Neural cell (in vitro differentiated cells): ENCODE measurements at regions not wholly inside any gene's neighbourhood (a gene's known extent, or its start where the extent isn't known, plus 50 kb on each side); places are given as distances from the start of the nearest gene placed in this dataset.

ENCODE experiments used
- EZH2 ChIP-seq: fragments of 200-600, 300-800 bp; shearing (Covaris generic), sonication (generic); IDR thresholded peaks from 2 replicates; pipeline ENCODE4 v1.6.1; 2014; ENCODE audit warnings: antibody characterized with exemption, low read length, borderline replicate concordance, mild to moderate bottlenecking; ENCODE audit not compliant: insufficient read depth, poor library complexity, severe bottlenecking
- POLR2AphosphoS5 ChIP-seq: IDR thresholded peaks from 2 replicates; pipeline ENCODE4 v1.6.1; 2012
- SMC3 ChIP-seq: fragments of 450-650 bp; conservative IDR thresholded peaks from 2 replicates; pipeline ENCODE4 v1.6.1; 2014; ENCODE audit warnings: antibody characterized with exemption, mild to moderate bottlenecking, moderate library complexity; ENCODE audit not compliant: poor library complexity
- TF ChIP-seq, protein P1 (sequence below): fragments of 450-650 bp; IDR thresholded peaks from 2 replicates; pipeline ENCODE4 v1.5.1; 2014; ENCODE audit warnings: antibody characterized with exemption, mild to moderate bottlenecking, moderate library complexity; ENCODE audit not compliant: poor library complexity, severe bottlenecking
- TF ChIP-seq, protein P2 (sequence below): IDR thresholded peaks from 2 replicates; pipeline ENCODE4 v1.6.1; 2012; ENCODE audit warnings: borderline replicate concordance

DNA sequence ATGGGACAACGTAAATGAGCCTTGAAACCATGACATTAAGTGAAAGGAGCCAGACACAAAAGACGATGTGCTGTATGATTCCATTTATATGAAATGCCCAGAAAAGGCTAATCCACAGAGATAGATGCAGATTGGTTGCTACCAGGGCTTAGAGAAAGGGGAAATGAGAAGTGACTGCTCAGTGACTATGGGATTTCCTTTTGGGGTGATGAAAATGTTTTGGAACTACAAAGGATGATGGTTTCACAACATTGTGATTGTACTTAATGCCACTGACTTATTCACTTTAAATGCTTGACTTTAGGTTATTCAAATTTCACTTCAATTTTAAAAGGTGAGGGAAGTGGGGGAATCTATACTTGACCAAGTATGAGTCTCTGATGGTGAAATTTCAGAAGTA, 414.3 kb downstream of the SETD4 start:
- TF ChIP-seq, protein P1, sequence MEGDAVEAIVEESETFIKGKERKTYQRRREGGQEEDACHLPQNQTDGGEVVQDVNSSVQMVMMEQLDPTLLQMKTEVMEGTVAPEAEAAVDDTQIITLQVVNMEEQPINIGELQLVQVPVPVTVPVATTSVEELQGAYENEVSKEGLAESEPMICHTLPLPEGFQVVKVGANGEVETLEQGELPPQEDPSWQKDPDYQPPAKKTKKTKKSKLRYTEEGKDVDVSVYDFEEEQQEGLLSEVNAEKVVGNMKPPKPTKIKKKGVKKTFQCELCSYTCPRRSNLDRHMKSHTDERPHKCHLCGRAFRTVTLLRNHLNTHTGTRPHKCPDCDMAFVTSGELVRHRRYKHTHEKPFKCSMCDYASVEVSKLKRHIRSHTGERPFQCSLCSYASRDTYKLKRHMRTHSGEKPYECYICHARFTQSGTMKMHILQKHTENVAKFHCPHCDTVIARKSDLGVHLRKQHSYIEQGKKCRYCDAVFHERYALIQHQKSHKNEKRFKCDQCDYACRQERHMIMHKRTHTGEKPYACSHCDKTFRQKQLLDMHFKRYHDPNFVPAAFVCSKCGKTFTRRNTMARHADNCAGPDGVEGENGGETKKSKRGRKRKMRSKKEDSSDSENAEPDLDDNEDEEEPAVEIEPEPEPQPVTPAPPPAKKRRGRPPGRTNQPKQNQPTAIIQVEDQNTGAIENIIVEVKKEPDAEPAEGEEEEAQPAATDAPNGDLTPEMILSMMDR, result no peak
- TF ChIP-seq EZH2 (no peak), SMC3 (no peak), POLR2AphosphoS5 (no peak)
- TF ChIP-seq, protein P2, sequence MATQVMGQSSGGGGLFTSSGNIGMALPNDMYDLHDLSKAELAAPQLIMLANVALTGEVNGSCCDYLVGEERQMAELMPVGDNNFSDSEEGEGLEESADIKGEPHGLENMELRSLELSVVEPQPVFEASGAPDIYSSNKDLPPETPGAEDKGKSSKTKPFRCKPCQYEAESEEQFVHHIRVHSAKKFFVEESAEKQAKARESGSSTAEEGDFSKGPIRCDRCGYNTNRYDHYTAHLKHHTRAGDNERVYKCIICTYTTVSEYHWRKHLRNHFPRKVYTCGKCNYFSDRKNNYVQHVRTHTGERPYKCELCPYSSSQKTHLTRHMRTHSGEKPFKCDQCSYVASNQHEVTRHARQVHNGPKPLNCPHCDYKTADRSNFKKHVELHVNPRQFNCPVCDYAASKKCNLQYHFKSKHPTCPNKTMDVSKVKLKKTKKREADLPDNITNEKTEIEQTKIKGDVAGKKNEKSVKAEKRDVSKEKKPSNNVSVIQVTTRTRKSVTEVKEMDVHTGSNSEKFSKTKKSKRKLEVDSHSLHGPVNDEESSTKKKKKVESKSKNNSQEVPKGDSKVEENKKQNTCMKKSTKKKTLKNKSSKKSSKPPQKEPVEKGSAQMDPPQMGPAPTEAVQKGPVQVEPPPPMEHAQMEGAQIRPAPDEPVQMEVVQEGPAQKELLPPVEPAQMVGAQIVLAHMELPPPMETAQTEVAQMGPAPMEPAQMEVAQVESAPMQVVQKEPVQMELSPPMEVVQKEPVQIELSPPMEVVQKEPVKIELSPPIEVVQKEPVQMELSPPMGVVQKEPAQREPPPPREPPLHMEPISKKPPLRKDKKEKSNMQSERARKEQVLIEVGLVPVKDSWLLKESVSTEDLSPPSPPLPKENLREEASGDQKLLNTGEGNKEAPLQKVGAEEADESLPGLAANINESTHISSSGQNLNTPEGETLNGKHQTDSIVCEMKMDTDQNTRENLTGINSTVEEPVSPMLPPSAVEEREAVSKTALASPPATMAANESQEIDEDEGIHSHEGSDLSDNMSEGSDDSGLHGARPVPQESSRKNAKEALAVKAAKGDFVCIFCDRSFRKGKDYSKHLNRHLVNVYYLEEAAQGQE, result no peak
